Fibroblast of lung (primary cell): ENCODE measurements at regions not wholly inside any gene's neighbourhood (a gene's known extent, or its start where the extent isn't known, plus 50 kb on each side); places are given as distances from the start of the nearest gene placed in this dataset.

Experiments
- CTCF ChIP-seq, 2 donors: IDR thresholded peaks in 1 of 2; conservative IDR thresholded peaks in 1 of 2; 1 replicate in 1 of 2; 2 replicates in 1 of 2; pipeline ENCODE4 v1.5.1; 2011 to 2012; ENCODE audit warnings: low read length in 2 of 2, control low read depth in 1 of 2, inconsistent platforms in 1 of 2, low read depth in 1 of 2, mild to moderate bottlenecking in 1 of 2
- EZH2 ChIP-seq: IDR thresholded peaks from 2 replicates; pipeline ENCODE4 v1.5.1; 2012; ENCODE audit warnings: low read length, control low read depth, mild to moderate bottlenecking; ENCODE audit errors: missing control alignments

DNA sequence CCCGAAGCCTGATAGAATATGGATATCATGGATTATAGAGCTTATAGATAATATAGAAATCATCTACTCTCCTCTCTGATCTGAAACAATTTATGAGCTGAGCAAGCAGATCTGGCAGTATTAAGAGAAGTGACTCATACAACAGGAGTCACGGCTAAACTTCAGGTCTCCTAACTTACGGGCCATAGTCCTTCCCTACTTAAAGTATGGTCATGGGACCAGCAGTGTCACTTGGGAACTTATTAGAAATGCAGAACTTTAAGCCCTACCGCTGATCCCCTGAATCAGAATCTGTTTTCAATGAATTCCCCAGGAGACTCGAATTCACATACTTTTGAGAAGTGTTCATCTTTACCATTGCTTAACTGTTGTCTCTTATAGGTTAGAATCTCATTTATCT, 195.7 kb upstream of the FANCL start:
- no peak for TF ChIP-seq CTCF (conservative IDR thresholded peaks at IDR 0.05 in 1 of 2, IDR thresholded peaks at IDR 0.05 in 1 of 2; ENCODE audit: low read depth in 1 of 2, low read length in 2 of 2)
- TF ChIP-seq EZH2 = no peak
